Activated T-cell treated with anti-CD3 and anti-CD28 coated beads, Interleukin-2, amount 50 U/mL, for 1 hour (primary cell): ENCODE measurements at regions not wholly inside any gene's neighbourhood (a gene's known extent, or its start where the extent isn't known, plus 50 kb on each side); places are given as distances from the start of the nearest gene placed in this dataset.

ENCODE experiments used
- DNase-seq: peaks from one replicate; pipeline ENCODE4 v3.0.0-alpha.2; 2020

GRCh38 chr13:22106058-22106457 is 435.2 kb downstream of the FGF9 start:
- no peak for DNase-seq

GRCh38 chr13:22107549-22107948 is 436.7 kb downstream of the FGF9 start:
- DNase-seq, result no peak

GRCh38 chr13:22108283-22108942 is 437.5 kb downstream of the FGF9 start:
- DNase-seq, result no peak

GRCh38 chr13:22108979-22109378 is 438.1 kb downstream of the FGF9 start:
- DNase-seq, result no peak

- DNase-seq, result no peak
Measured at GRCh38 chr13:22110368-22110767, 439.5 kb downstream of the FGF9 start.

- no peak for DNase-seq
Measured at GRCh38 chr13:22111152-22111783, 440.4 kb downstream of the FGF9 start.

GRCh38 chr13:22111961-22112360 is 441.1 kb downstream of the FGF9 start:
- no peak for DNase-seq

GRCh38 chr13:22112956-22113745 is 442.3 kb downstream of the FGF9 start:
- no peak for DNase-seq

- no peak for DNase-seq
Measured at GRCh38 chr13:22114630-22115311, 443.9 kb downstream of the FGF9 start.

GRCh38 chr13:22118158-22118557 is 447.3 kb downstream of the FGF9 start:
- DNase-seq, result no peak

- DNase-seq, result no peak
Measured at GRCh38 chr13:22120646-22121045, 449.8 kb downstream of the FGF9 start.

GRCh38 chr13:22121146-22121739 is 450.4 kb downstream of the FGF9 start:
- DNase-seq, result no peak

- no peak for DNase-seq
Measured at GRCh38 chr13:22126433-22127021, 455.7 kb downstream of the FGF9 start.

- DNase-seq, result no peak
Measured at GRCh38 chr13:22127277-22128164, 456.6 kb downstream of the FGF9 start.

- no peak for DNase-seq
Measured at GRCh38 chr13:22128441-22129408, 457.9 kb downstream of the FGF9 start.

GRCh38 chr13:22130254-22130653 is 459.4 kb downstream of the FGF9 start:
- DNase-seq, result no peak

- DNase-seq, result no peak
Measured at GRCh38 chr13:22134261-22134660, 463.4 kb downstream of the FGF9 start.

GRCh38 chr13:22135446-22135845 is 464.6 kb downstream of the FGF9 start:
- no peak for DNase-seq

GRCh38 chr13:22137361-22138050 is 466.6 kb downstream of the FGF9 start:
- DNase-seq, result no peak

- no peak for DNase-seq
Measured at GRCh38 chr13:22138947-22139346, 468.1 kb downstream of the FGF9 start.
